Mesothelial cell of epicardium (in vitro differentiated cells): ENCODE measurements at regions not wholly inside any gene's neighbourhood (a gene's known extent, or its start where the extent isn't known, plus 50 kb on each side); places are given as distances from the start of the nearest gene placed in this dataset.

Experiments
- DNase-seq, 2 experiments: peaks; one replicate each; pipeline ENCODE4 v3.0.0; 2021; ENCODE audit warnings: low spot score in 2 of 2; ENCODE audit not compliant: unreplicated experiment in 2 of 2
- H3K27ac Mint-ChIP-seq: 2 replicates; pipeline ENCODE4 v1.8.0; 2021; ENCODE audit warnings: mixed read lengths
- H3K27me3 Mint-ChIP-seq: 2 replicates; pipeline ENCODE4 v1.8.0; 2021; ENCODE audit warnings: low read depth, mixed read lengths
- H3K36me3 Mint-ChIP-seq: 2 replicates; pipeline ENCODE4 v1.8.0; 2021; ENCODE audit warnings: mixed read lengths
- H3K4me1 Mint-ChIP-seq: 2 replicates; pipeline ENCODE4 v1.8.0; 2021; ENCODE audit warnings: mixed read lengths
- H3K4me3 Mint-ChIP-seq: 2 replicates; pipeline ENCODE4 v1.8.0; 2021; ENCODE audit warnings: mild to moderate bottlenecking, moderate library complexity, mixed read lengths
- H3K9me3 Mint-ChIP-seq: 2 replicates; pipeline ENCODE4 v1.8.0; 2021; ENCODE audit warnings: mixed read lengths
- TF ChIP-seq, protein P1 (sequence below): fragments of 200-600 bp; sonication (generic); IDR thresholded peaks from one replicate; pipeline ENCODE4 v1.5.0; 2021; ENCODE audit warnings: antibody characterized with exemption; ENCODE audit not compliant: unreplicated experiment

DNA sequence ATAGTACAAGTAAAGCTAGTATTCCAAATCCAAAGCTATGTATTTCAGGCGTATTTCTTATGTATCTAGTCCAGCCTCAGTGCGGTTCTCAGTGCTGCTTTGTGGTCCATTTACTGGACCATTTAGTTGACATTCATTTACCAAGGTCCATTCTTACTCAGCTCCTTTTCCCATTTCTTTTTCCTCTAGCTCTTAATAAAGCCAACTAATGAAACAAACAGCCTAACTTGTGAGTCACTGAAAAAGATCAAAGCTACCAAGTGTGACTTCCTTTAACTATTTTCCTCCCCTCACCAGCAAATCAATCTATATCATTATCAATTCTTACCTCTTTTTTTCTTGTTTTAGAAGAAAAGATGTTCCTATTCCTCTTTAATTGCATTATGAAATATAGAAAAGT lies 64.0 kb downstream of the CYB561 start:
- peaks cover 10% of the 10 kb centered on the region for H3K4me1 Mint-ChIP-seq
- no peaks in the 10 kb centered on the region for H3K27me3 Mint-ChIP-seq
- DNase-seq, result no peak
- peaks cover 8% of the 10 kb centered on the region for H3K9me3 Mint-ChIP-seq
- TF ChIP-seq, protein P1, sequence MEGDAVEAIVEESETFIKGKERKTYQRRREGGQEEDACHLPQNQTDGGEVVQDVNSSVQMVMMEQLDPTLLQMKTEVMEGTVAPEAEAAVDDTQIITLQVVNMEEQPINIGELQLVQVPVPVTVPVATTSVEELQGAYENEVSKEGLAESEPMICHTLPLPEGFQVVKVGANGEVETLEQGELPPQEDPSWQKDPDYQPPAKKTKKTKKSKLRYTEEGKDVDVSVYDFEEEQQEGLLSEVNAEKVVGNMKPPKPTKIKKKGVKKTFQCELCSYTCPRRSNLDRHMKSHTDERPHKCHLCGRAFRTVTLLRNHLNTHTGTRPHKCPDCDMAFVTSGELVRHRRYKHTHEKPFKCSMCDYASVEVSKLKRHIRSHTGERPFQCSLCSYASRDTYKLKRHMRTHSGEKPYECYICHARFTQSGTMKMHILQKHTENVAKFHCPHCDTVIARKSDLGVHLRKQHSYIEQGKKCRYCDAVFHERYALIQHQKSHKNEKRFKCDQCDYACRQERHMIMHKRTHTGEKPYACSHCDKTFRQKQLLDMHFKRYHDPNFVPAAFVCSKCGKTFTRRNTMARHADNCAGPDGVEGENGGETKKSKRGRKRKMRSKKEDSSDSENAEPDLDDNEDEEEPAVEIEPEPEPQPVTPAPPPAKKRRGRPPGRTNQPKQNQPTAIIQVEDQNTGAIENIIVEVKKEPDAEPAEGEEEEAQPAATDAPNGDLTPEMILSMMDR, result no peak
- no peak overlapping the region for H3K27ac Mint-ChIP-seq
- H3K4me3 Mint-ChIP-seq, result no peak overlapping the region
- peaks cover 29% of the 10 kb centered on the region for H3K36me3 Mint-ChIP-seq
